NCI-H2029 (cell line): ENCODE measurements at regions not wholly inside any gene's neighbourhood (a gene's known extent, or its start where the extent isn't known, plus 50 kb on each side); places are given as distances from the start of the nearest gene placed in this dataset.
"Not testable (repeated sequence)": the region's sequence is repeated elsewhere in the genome, so short reads cannot be mapped to it uniquely, and the experiment has no call there.

Experiments
- DNase-seq: peaks from one replicate; lab custom pipeline; 2025; lab: John Stamatoyannopoulos, UW

GRCh38 chr9:31588006-31588405 lies 796.4 kb upstream of the ACO1 start:
- DNase-seq = peak; percentile 95

- DNase-seq = no peak
These were observed 795.7 kb upstream of the ACO1 start for GRCh38 chr9:31588756-31589155.

GRCh38 chr9:31590091-31590490 lies 794.4 kb upstream of the ACO1 start:
- peak; percentile 24 for DNase-seq

- DNase-seq = not testable (repeated sequence)
These were observed 787.4 kb upstream of the ACO1 start for GRCh38 chr9:31597086-31597485.

GRCh38 chr9:31597977-31598376 lies 786.5 kb upstream of the ACO1 start:
- DNase-seq = no peak

- DNase-seq = no peak
These were observed 782.8 kb upstream of the ACO1 start for GRCh38 chr9:31601666-31602065.

GRCh38 chr9:31604531-31604930 lies 779.9 kb upstream of the ACO1 start:
- DNase-seq = no peak

GRCh38 chr9:31605164-31605563 lies 779.3 kb upstream of the ACO1 start:
- no peak for DNase-seq

- no peak for DNase-seq
These were observed 777.8 kb upstream of the ACO1 start for GRCh38 chr9:31606678-31607077.

GRCh38 chr9:31608416-31608815 lies 776.0 kb upstream of the ACO1 start:
- peak; percentile 77 for DNase-seq

- no peak for DNase-seq
These were observed 775.6 kb upstream of the ACO1 start for GRCh38 chr9:31608881-31609280.

- DNase-seq = no peak
These were observed 772.0 kb upstream of the ACO1 start for GRCh38 chr9:31612336-31613030.

- DNase-seq = no peak
These were observed 768.5 kb upstream of the ACO1 start for GRCh38 chr9:31615966-31616365.

- DNase-seq = no peak
These were observed 760.9 kb upstream of the ACO1 start for GRCh38 chr9:31623511-31623910.

- DNase-seq = no peak
These were observed 755.2 kb upstream of the ACO1 start for GRCh38 chr9:31629292-31629691.

GRCh38 chr9:31637265-31637664 lies 747.2 kb upstream of the ACO1 start:
- DNase-seq = no peak

- no peak for DNase-seq
These were observed 746.6 kb upstream of the ACO1 start for GRCh38 chr9:31637861-31638260.

GRCh38 chr9:31639451-31639850 lies 745.0 kb upstream of the ACO1 start:
- DNase-seq = no peak

- no peak for DNase-seq
These were observed 715.1 kb upstream of the ACO1 start for GRCh38 chr9:31669311-31669710.

- DNase-seq = no peak
These were observed 713.4 kb upstream of the ACO1 start for GRCh38 chr9:31671011-31671410.

- no peak for DNase-seq
These were observed 710.2 kb upstream of the ACO1 start for GRCh38 chr9:31674264-31674663.

- DNase-seq = no peak
These were observed 707.0 kb upstream of the ACO1 start for GRCh38 chr9:31677415-31677814.

GRCh38 chr9:31677877-31678276 lies 706.6 kb upstream of the ACO1 start:
- DNase-seq = no peak

- DNase-seq = no peak
These were observed 701.3 kb upstream of the ACO1 start for GRCh38 chr9:31683116-31683515.
